Esophagus muscularis mucosa (tissue), 4 donors: ENCODE measurements at regions not wholly inside any gene's neighbourhood (a gene's known extent, or its start where the extent isn't known, plus 50 kb on each side); places are given as distances from the start of the nearest gene placed in this dataset.
"Not testable (repeated sequence)": the region's sequence is repeated elsewhere in the genome, so short reads cannot be mapped to it uniquely, and the experiment has no call there.

ENCODE experiments used
- EP300 ChIP-seq: sonication (generic); formaldehyde crosslinking; IDR thresholded peaks from one replicate; pipeline ENCODE4 v1.6.1; 2017; ENCODE audit warnings: antibody characterized with exemption
- POLR2A ChIP-seq: fragments of 450-650 bp; IDR thresholded peaks from one replicate; pipeline ENCODE4 v1.6.1; 2017; ENCODE audit warnings: antibody characterized with exemption, moderate library complexity, mild to moderate bottlenecking, low read depth
- TF ChIP-seq, protein P1 (sequence below), 3 experiments: fragments of 200-600 bp in 2 of 3; fragments of 450-650 bp in 1 of 3; sonication (generic) in 2 of 3; IDR thresholded peaks; one replicate each; pipeline ENCODE4 v1.5.1; 2017 to 2019; ENCODE audit warnings: antibody characterized with exemption in 3 of 3, mild to moderate bottlenecking in 2 of 3, moderate library complexity in 1 of 3

DNA sequence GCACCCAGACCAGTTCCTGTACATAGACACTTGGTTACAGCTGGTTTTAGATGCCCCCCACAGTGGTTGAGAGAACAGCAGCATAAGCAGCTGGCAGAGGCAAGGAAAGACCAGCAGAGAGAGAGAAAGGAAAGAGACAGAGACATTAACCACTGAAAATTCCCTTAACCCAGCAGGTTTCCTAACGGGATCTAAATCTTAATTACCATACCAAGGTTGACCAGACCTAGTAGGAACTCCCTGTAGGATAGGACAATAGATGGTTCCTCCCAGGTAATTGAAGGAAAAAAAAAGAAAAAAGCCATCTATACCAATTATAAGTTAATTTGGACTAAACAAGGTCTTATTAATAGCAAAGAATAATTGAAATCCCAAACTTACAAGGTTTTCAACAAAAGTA, 112.3 kb upstream of the PPM1J start:
- TF ChIP-seq, protein P1, sequence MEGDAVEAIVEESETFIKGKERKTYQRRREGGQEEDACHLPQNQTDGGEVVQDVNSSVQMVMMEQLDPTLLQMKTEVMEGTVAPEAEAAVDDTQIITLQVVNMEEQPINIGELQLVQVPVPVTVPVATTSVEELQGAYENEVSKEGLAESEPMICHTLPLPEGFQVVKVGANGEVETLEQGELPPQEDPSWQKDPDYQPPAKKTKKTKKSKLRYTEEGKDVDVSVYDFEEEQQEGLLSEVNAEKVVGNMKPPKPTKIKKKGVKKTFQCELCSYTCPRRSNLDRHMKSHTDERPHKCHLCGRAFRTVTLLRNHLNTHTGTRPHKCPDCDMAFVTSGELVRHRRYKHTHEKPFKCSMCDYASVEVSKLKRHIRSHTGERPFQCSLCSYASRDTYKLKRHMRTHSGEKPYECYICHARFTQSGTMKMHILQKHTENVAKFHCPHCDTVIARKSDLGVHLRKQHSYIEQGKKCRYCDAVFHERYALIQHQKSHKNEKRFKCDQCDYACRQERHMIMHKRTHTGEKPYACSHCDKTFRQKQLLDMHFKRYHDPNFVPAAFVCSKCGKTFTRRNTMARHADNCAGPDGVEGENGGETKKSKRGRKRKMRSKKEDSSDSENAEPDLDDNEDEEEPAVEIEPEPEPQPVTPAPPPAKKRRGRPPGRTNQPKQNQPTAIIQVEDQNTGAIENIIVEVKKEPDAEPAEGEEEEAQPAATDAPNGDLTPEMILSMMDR (IDR thresholded peaks at IDR 0.05) = not testable (repeated sequence)
- not testable (repeated sequence) for TF ChIP-seq POLR2A, EP300
